ENCODE measurements at regions not wholly inside any gene's neighbourhood (a gene's known extent, or its start where the extent isn't known, plus 50 kb on each side); places are given as distances from the start of the nearest gene placed in this dataset.

DNA sequence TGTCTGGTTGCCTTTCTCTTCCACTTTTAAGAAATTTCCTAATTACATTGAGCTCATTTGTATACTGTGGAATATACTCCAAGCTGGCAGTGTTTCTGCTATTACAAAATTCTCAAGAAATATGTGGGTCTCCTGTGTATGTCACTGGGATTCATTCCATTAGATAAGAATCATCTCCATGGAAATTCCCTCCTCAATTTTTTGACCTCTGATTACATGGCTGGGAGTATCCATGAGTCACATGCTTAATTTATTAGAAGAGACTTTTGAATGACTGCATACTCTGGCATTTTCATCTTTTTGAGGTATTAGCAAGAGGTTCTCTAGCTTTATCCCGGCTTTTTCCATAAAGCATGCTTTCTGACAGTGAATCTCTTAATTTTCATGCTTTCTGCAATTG lies 665.5 kb upstream of the CNTNAP5 start:
- ATAC-seq (replicated peaks in 6 of 8) = no peak
- H3K4me1 ChIP-seq (replicated peaks in 1 of 2) = no peaks in the 10 kb centered on the region
- WGBS, 10 experiments = 0 to 100% (median 89%) methylated on average over 1 of the region's 1 CpG; no CpG with 5 or more reads in 1 of the 10 experiments
- in situ Hi-C loops (cut with MboI; ENCODE audit: low pct_unique_long_range_greater_than_20kb in 2 of 9, low sequenced_read_pairs in 9 of 9, unreplicated experiment in 9 of 9) = no loop called here
- no peak overlapping the region for H3K4me3 ChIP-seq
- H3K27ac ChIP-seq = no peak overlapping the region

DNA sequence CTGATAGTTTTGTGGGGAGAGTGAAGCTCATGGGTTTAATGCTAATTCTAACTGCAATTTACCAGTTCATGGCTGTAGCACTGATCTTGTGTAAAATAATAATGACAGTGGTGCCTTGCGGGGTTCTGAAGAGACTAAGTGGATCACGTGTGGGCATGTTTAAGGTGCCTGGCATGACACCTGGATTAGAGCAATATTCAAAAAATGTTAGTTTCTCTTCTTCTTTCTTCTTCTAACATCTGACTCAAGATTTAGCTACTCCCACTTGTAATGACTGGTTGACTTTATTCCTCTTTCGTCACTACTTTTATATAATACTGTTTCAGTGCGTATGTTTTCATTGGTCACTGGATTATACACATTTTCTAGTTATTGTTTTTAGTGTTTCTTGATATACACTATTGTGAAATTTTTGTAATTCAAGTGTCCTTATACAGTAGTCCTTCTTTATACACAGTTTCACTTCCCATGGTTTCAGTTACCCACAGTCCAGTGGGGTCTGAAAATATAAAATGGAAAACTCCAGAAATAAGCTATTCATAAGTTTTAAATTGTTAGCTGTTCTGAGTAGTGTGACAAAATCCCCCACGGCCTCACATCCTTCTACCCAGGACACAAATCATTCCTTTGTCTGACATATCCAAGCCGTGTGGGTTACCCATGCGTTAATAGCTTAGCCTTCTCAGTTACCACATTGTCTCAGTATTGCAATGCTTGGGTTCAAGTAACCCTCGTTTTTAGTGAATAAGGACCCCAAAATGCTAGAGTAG lies 662.2 kb upstream of the CNTNAP5 start:
- 30 to 100% (median 79%) methylated on average over 3 to 8 of the region's 8 CpGs for WGBS, 10 experiments
- Histone ChIP-seq H3K27ac (no peak overlapping the region), H3K4me3 (no peak overlapping the region), H3K4me1 (replicated peaks in 1 of 2) (no peaks in the 10 kb centered on the region)
- in situ Hi-C loops (cut with MboI; ENCODE audit: low pct_unique_long_range_greater_than_20kb in 2 of 9, low sequenced_read_pairs in 9 of 9, unreplicated experiment in 9 of 9) = no loop called here
- no peak for ATAC-seq (replicated peaks in 6 of 8)

DNA sequence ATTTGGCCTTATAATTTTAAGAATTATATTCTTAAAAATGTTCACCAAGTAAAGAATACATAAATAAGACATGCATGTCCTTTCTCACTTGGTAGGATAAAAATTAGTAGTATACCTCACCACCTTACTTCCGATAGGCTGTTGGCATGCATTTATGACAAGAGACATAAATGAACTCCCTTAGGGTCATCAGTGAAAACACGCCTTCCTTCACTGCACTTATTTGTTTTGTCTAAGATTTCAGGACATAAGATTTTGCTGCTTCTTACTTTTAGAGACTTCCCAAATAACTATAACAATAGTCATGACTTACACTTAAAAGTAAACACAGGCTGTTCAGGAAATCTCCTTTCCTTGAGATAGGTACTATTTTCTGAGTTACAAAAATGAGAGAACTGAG lies 661.3 kb upstream of the CNTNAP5 start:
- Histone ChIP-seq H3K4me1 (replicated peaks in 1 of 2) (no peaks in the 10 kb centered on the region), H3K27ac (no peak overlapping the region), H3K4me3 (no peak overlapping the region)
- no peak for ATAC-seq (replicated peaks in 6 of 8)
- WGBS, 10 experiments = 18 to 100% (median 85%) methylated on average over 1 to 2 of the region's 2 CpGs; no CpG with 5 or more reads in 1 of the 10 experiments
- in situ Hi-C loops (cut with MboI; ENCODE audit: low pct_unique_long_range_greater_than_20kb in 2 of 9, low sequenced_read_pairs in 9 of 9, unreplicated experiment in 9 of 9) = no loop called here

DNA sequence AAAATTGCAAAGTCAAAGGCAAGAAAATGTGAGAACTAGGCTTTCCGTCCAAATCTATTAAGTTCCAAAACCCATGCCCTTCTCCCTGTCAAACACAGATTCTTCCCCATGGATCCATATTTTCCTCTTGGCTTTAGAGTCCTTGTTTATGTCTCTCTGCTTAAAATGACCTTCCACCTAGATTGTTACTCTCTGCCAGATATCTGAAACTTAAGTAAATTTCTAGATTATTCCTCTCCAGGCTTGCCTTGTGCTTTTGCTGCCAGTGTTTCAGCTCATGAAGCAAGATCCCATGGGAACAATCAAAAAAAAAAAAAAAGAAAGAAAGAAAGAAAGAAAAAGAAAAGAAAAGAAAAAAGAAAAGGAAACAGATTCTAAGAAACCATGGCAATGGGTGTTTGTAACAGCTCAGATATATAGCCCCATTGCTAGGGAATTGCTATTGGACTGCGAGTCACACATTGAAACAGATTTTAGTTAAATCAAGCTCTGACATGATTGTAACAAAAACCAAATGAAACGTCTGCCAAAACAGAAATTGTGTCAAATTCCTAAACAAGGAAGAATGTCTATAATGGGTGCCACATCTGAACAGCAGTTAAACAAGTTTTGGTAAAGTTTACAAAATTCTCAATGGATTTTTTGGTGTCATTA lies 660.7 kb upstream of the CNTNAP5 start:
- Histone ChIP-seq H3K4me1 (replicated peaks in 1 of 2) (no peaks in the 10 kb centered on the region), H3K27ac (no peak overlapping the region), H3K4me3 (no peak overlapping the region)
- in situ Hi-C loops (cut with MboI; ENCODE audit: low pct_unique_long_range_greater_than_20kb in 2 of 9, low sequenced_read_pairs in 9 of 9, unreplicated experiment in 9 of 9) = no loop called here
- WGBS, 10 experiments = 4 to 78% (median 46%) methylated on average over 2 to 3 of the region's 3 CpGs
- ATAC-seq (replicated peaks in 6 of 8) = peak in 3 of 8 experiments; percentile 39 to 96 (median 47)

DNA sequence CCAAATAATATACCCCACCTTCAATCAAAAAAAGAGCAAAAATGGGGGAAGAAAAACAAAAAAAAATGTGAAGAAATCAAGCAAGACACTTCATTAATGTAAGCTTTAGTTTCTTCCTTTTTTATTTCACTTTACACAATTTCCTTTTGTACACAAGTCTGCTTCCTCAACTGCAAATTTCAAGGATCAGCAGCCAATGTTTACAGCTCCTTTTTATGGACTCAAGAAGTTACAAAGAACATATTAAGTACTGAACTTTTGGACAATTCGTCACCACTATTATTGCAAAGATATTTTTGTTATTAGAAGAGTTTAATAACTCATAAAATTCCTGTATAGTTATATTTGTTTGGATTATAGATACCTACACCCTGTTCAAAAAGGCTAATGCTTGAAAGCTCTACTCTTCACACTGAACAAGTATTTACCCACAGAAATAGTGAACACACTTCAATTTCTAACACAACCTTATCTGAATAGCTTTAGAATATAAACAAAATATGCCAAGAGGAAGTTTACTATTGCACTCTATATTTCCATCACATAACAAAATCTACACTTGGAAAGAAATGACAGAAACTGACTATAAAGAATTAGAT lies 658.7 kb upstream of the CNTNAP5 start:
- H3K4me3 ChIP-seq = no peak overlapping the region
- ATAC-seq (replicated peaks in 6 of 8) = no peak
- in situ Hi-C loops (cut with MboI; ENCODE audit: low pct_unique_long_range_greater_than_20kb in 2 of 9, low sequenced_read_pairs in 9 of 9, unreplicated experiment in 9 of 9) = no loop called here
- no peak overlapping the region for H3K27ac ChIP-seq
- 0 to 100% (median 65%) methylated on average over 1 of the region's 1 CpG for WGBS, 10 experiments
- H3K4me1 ChIP-seq (replicated peaks in 1 of 2) = no peaks in the 10 kb centered on the region

DNA sequence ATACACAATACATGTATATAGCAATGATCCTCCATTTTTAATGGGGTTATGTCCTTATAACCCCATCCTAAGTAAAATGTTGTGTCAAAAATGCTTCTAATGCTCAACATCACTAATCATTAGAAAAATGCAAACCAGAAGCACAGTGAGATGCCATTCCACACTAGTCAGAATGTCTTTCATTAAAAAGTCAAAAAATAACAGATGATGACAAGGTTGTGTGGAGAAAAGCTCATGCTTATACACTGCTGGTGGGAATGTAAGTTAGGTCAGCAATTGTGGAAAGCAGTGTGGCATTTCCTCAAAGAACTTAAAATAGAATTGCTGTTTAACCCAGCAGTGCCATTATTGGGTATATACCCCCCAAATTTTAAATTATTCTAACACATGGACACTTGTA lies 654.9 kb upstream of the CNTNAP5 start:
- in situ Hi-C loops (cut with MboI; ENCODE audit: low pct_unique_long_range_greater_than_20kb in 2 of 9, low sequenced_read_pairs in 9 of 9, unreplicated experiment in 9 of 9) = no loop called here
- no peak overlapping the region for H3K27ac ChIP-seq
- H3K4me3 ChIP-seq = no peak overlapping the region
- ATAC-seq (replicated peaks in 6 of 8) = no peak
- no peaks in the 10 kb centered on the region for H3K4me1 ChIP-seq (replicated peaks in 1 of 2)

DNA sequence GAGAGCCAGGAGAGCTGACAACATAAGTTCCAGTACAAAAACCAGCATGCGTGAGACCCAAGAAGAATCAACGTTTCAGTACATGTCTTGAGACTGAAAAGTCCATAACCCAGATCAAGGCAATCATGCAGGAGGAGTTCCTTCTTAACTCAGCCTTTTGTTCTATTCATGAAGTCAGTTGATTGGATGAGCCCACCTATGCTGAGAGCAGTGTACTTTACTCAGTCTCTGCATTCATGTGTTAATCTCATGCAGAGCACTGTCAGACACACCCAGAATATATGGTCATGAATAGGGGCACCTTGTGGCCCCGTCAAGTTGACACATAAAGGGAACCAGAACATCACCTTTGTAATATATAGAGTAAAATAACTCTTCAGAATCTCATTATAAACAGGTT lies 653.6 kb upstream of the CNTNAP5 start:
- 0 to 78% (median 37%) methylated on average over 1 to 3 of the region's 3 CpGs; no CpG with 5 or more reads in 2 of the 10 experiments for WGBS, 10 experiments
- in situ Hi-C loops (cut with MboI; ENCODE audit: low pct_unique_long_range_greater_than_20kb in 2 of 9, low sequenced_read_pairs in 9 of 9, unreplicated experiment in 9 of 9) = no loop called here
- no peak overlapping the region for H3K4me3 ChIP-seq
- ATAC-seq (replicated peaks in 6 of 8) = no peak
- no peaks in the 10 kb centered on the region for H3K4me1 ChIP-seq (replicated peaks in 1 of 2)
- no peak overlapping the region for H3K27ac ChIP-seq

DNA sequence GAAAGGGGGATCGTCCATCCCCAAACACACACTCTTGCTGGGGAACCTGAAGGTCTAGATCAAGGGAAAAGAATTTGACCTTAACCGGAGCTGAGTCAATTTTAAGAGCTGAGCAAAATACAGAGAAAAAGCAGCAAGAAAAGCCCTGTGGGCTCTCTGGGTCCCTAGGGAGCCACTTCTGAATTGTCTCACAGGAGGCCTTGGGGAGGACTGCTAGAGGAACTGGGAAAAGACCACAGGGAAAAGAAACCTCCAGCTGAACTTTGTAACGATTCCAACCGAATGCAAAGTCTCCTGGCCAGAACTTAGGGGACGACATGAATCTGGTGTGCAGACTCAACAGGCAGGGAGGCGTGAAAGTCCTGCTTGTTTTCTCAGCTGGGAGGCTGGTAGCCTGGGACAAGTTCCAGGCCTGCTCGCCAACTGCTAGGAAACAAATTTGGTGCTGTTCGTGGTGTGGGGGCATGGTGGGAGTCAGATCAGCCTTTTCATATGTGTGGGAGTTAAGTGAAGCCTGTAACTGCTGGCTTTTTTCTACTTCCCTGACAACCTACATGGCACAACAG lies 644.6 kb upstream of the CNTNAP5 start:
- ATAC-seq (replicated peaks in 6 of 8) = no peak
- H3K4me3 ChIP-seq = no peak overlapping the region
- in situ Hi-C loops (cut with MboI; ENCODE audit: low pct_unique_long_range_greater_than_20kb in 2 of 9, low sequenced_read_pairs in 9 of 9, unreplicated experiment in 9 of 9) = no loop called here
- no peak overlapping the region for H3K27ac ChIP-seq
- H3K4me1 ChIP-seq (replicated peaks in 1 of 2) = no peaks in the 10 kb centered on the region
- WGBS, 10 experiments = 0 to 100% (median 56%) methylated on average over 1 to 7 of the region's 8 CpGs; no CpG with 5 or more reads in 2 of the 10 experiments

DNA sequence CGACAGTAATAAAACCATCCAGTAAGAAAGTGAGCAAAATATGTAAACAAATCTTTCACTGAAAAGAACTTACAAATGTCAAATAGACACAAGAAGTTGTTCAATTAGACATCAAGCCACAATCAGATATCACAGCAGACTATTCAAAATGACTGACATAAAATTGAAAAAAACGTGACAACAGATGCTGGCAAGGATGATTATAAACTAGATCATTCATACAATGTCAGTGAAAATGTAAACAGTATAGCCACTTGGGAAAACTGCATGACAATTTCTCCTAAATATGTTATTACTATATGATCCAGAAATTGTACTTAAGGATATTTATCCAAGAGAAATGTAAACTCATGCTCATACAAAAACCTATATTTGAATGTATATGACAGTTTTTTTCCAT lies 609.4 kb upstream of the CNTNAP5 start:
- ATAC-seq (replicated peaks in 6 of 8) = no peak
- WGBS, 10 experiments = 11 to 89% (median 60%) methylated on average over 1 to 2 of the region's 2 CpGs; no CpG with 5 or more reads in 1 of the 10 experiments
- no peaks in the 10 kb centered on the region for H3K4me1 ChIP-seq (replicated peaks in 1 of 2)
- H3K4me3 ChIP-seq = no peak overlapping the region
- in situ Hi-C loops (cut with MboI; ENCODE audit: low pct_unique_long_range_greater_than_20kb in 2 of 9, low sequenced_read_pairs in 9 of 9, unreplicated experiment in 9 of 9) = no loop called here
- no peak overlapping the region for H3K27ac ChIP-seq

DNA sequence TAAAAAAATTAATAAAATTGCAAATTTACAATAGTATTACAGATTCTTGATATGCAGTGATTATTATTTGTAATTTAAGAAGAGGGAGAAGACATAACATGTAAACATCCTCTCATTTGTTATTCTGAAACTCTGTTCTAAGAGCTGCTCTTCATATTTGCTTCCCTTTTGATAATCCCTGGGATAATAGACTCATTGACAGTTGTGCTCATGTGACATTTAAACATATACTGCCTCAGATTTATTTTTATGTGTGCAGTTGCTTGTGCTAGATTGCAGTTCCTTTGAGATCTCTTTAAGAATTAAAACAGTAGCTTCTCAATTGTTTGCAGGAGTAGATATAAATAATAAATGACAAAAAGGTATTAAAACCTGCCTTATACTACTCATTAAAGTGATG lies 605.1 kb upstream of the CNTNAP5 start:
- no peak overlapping the region for H3K4me3 ChIP-seq
- no peak for ATAC-seq (replicated peaks in 6 of 8)
- no peaks in the 10 kb centered on the region for H3K4me1 ChIP-seq (replicated peaks in 1 of 2)
- in situ Hi-C loops (cut with MboI; ENCODE audit: low pct_unique_long_range_greater_than_20kb in 2 of 9, low sequenced_read_pairs in 9 of 9, unreplicated experiment in 9 of 9) = no loop called here
- H3K27ac ChIP-seq = no peak overlapping the region

DNA sequence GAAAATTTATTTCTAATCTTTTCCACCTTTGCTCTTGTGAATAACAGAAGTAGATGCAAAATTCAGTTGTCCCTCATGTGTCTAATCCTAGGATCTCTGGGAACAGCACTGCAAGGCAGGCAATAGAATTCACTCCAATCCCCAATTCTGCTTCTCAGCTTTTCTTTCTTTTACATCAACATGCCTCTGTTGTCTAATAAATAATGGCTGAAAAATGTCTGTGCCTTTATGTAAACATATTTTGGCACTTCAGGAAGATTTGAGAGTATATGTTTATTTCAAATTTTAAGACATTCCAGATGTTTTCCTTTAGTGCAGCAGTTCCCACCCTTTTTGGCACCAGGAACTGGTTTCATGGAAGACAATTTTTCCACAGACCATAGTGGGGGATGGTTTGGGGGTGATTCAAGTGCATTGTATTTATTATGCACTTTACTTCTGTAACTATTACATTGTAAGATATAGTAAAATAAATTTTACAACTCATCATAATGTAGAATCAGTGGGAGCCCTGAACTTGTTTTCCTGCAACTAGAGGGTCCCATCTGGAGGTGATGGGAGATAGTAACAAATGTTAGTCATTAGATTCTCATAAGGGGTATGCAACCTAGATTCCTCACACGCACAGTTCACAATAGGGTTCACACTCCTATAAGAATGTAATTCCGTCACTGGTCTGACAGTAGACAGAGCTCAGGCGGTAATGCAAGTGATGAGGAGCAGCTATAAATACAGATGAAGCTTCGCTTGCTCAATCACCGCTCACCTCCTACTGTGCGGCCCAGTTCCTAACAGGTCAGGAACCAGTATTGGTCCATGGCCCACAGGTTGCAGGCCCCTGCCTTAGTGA lies 590.3 kb upstream of the CNTNAP5 start:
- 5 to 100% (median 80%) methylated on average over 1 to 6 of the region's 6 CpGs for WGBS, 10 experiments
- H3K4me1 ChIP-seq (replicated peaks in 1 of 2) = peaks cover 5 to 13% of the 10 kb centered on the region in 2 donors
- in situ Hi-C loops (cut with MboI; ENCODE audit: low pct_unique_long_range_greater_than_20kb in 2 of 9, low sequenced_read_pairs in 9 of 9, unreplicated experiment in 9 of 9) = no loop called here
- no peak for ATAC-seq (replicated peaks in 6 of 8)
- H3K27ac ChIP-seq = no peak overlapping the region
- no peak overlapping the region for H3K4me3 ChIP-seq

DNA sequence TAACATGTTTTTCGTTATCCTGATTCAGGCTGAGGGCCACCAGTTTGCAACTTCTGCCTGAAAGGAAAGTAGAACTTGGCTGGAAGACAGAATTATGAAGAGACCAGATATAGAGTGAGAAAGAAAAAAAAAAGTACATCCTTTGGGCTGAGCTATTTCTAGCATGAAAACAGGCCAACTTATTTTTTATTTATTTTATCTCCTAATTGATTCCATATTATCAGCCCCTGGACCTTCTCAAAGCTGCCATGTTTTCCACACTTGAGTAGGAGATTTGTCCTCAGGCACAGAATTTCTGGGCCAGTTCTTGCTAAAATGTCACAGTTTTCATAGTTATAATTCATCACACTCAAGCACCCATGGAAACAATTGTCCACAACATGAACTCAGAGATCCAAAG lies 586.8 kb upstream of the CNTNAP5 start:
- no peak overlapping the region for H3K4me3 ChIP-seq
- WGBS, 10 experiments = 0 to 100% (median 93%) methylated on average over 1 of the region's 1 CpG; no CpG with 5 or more reads in 3 of the 10 experiments
- H3K4me1 ChIP-seq (replicated peaks in 1 of 2) = peaks cover 5 to 13% of the 10 kb centered on the region in 2 donors
- in situ Hi-C loops (cut with MboI; ENCODE audit: low pct_unique_long_range_greater_than_20kb in 2 of 9, low sequenced_read_pairs in 9 of 9, unreplicated experiment in 9 of 9) = no loop called here
- ATAC-seq (replicated peaks in 6 of 8) = no peak
- H3K27ac ChIP-seq = no peak overlapping the region

DNA sequence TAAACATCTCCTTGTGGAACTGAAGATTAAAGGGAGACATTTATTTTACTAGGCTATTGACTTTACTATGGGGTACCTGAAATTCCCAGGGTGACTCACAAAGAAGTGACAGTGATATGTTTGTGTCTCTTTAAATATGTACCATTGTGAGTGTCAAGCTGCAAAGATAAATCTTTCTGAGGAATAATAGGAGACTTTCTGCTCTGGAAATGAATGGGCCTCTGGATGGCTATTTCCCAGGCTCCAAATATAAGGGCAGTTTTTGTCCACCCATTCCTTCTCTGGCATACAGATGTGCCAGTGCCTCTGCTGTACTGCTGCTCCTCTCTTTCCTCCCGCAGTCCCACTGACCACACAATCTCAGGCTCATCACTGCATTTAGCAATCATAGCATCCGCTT lies 586.4 kb upstream of the CNTNAP5 start:
- WGBS, 10 experiments = 0 to 83% (median 38%) methylated on average over 1 to 2 of the region's 2 CpGs; no CpG with 5 or more reads in 1 of the 10 experiments
- in situ Hi-C loops (cut with MboI; ENCODE audit: low pct_unique_long_range_greater_than_20kb in 2 of 9, low sequenced_read_pairs in 9 of 9, unreplicated experiment in 9 of 9) = no loop called here
- Histone ChIP-seq H3K27ac (peak overlapping the region in 1 of 2 donors; percentile 6), H3K4me3 (no peak overlapping the region), H3K4me1 (replicated peaks in 1 of 2) (peaks cover 5 to 13% of the 10 kb centered on the region in 2 donors)
- ATAC-seq (replicated peaks in 6 of 8) = peak in 5 of 8 experiments; percentile 38 to 97 (median 65)

Data from motor neuron (in vitro differentiated cells).